ENCODE measurements at regions not wholly inside any gene's neighbourhood (a gene's known extent, or its start where the extent isn't known, plus 50 kb on each side); places are given as distances from the start of the nearest gene placed in this dataset.
"Not testable (repeated sequence)": the region's sequence is repeated elsewhere in the genome, so short reads cannot be mapped to it uniquely, and the experiment has no call there.

- DNase-seq: no peak
- intact Hi-C loops (cut with DNase I; ENCODE audit: low total_unique reads): no loop called here
- H3K4me1 ChIP-seq: no peaks in the 10 kb centered on the region
- H3K36me3 ChIP-seq (ENCODE audit: low read depth, missing control alignments): no peaks in the 10 kb centered on the region
- TF ChIP-seq POLR2A (IDR thresholded peaks at IDR 0.05) (no peak), CTCF (IDR thresholded peaks at IDR 0.05) (no peak)
- no peak overlapping the region for H3K4me3 ChIP-seq
- no peaks in the 10 kb centered on the region for H3K27me3 ChIP-seq
- H3K9me3 ChIP-seq: no peaks in the 10 kb centered on the region
- WGBS, 2 donors: 72 to 80% methylated on average over 5 of the region's 5 CpGs
- H3K27ac ChIP-seq: no peak overlapping the region
These were observed 1086.4 kb downstream of the CDH8 start for GRCh38 chr16:60949800-60950199.

- H3K9me3 ChIP-seq: no peaks in the 10 kb centered on the region
- WGBS, 2 donors: 3 to 6% methylated on average over 2 of the region's 2 CpGs
- H3K27me3 ChIP-seq: no peaks in the 10 kb centered on the region
- DNase-seq: peak; percentile 46
- intact Hi-C loops (cut with DNase I; ENCODE audit: low total_unique reads): no loop called here
- H3K4me3 ChIP-seq: no peak overlapping the region
- no peak overlapping the region for H3K27ac ChIP-seq
- no peaks in the 10 kb centered on the region for H3K36me3 ChIP-seq (ENCODE audit: low read depth, missing control alignments)
- no peak for TF ChIP-seq POLR2A (IDR thresholded peaks at IDR 0.05)
- TF ChIP-seq CTCF (IDR thresholded peaks at IDR 0.05): no peak
- H3K4me1 ChIP-seq: no peaks in the 10 kb centered on the region
These were observed 1091.0 kb downstream of the CDH8 start for GRCh38 chr16:60945225-60945624.

- H3K4me3 ChIP-seq; H3K27me3 ChIP-seq; intact Hi-C loops (cut with DNase I; ENCODE audit: low total_unique reads); H3K9me3 ChIP-seq; H3K27ac ChIP-seq; H3K4me1 ChIP-seq; DNase-seq; H3K36me3 ChIP-seq (ENCODE audit: low read depth, missing control alignments): not testable (repeated sequence)
- 84 to 89% methylated on average over 8 to 10 of the region's 10 CpGs for WGBS, 2 donors
These were observed 1100.0 kb downstream of the CDH8 start for GRCh38 chr16:60936189-60936588.

DNA sequence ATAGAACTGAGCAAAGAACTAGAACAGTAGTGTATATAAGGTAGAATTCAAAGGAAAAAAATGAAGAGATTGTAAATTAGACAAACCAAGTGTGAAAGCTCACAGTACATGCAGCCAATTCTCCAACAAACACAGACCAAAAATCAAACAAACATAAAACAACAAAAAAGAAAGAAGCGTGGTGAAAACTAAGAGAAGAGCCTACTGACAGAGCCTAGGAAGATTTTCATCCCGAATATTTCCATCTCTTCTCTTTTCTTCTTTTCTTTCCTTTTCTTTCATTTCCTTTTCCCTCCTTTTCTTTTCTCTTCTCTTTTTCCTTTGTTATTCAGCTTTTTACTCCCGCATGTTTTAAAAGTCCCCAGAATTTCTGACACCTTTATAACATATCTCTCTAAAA is 1103.6 kb downstream of the CDH8 start:
- intact Hi-C loops (cut with DNase I; ENCODE audit: low total_unique reads): no loop called here
- Histone ChIP-seq H3K9me3 (no peaks in the 10 kb centered on the region), H3K4me1 (no peaks in the 10 kb centered on the region), H3K36me3 (ENCODE audit: low read depth, missing control alignments) (no peaks in the 10 kb centered on the region), H3K4me3 (no peak overlapping the region), H3K27me3 (no peaks in the 10 kb centered on the region), H3K27ac (no peak overlapping the region)
- WGBS, 2 donors: 86 to 87% methylated on average over 3 of the region's 3 CpGs
- no peak for DNase-seq
- TF ChIP-seq CTCF (IDR thresholded peaks at IDR 0.05): no peak
- TF ChIP-seq POLR2A (IDR thresholded peaks at IDR 0.05): no peak

GRCh38 chr16:60930291-60930690 is 1105.9 kb downstream of the CDH8 start:
- H3K4me3 ChIP-seq: no peak overlapping the region
- WGBS, 2 donors: 84 to 85% methylated on average over 5 of the region's 5 CpGs
- intact Hi-C loops (cut with DNase I; ENCODE audit: low total_unique reads): no loop called here
- no peaks in the 10 kb centered on the region for H3K36me3 ChIP-seq (ENCODE audit: low read depth, missing control alignments)
- no peaks in the 10 kb centered on the region for H3K4me1 ChIP-seq
- no peaks in the 10 kb centered on the region for H3K27me3 ChIP-seq
- no peaks in the 10 kb centered on the region for H3K9me3 ChIP-seq
- no peak for DNase-seq
- H3K27ac ChIP-seq: no peak overlapping the region
- TF ChIP-seq POLR2A (IDR thresholded peaks at IDR 0.05) (no peak), CTCF (IDR thresholded peaks at IDR 0.05) (no peak)

Measured in testis (tissue), 2 donors.